IMR-90 (cell line): ENCODE measurements at regions not wholly inside any gene's neighbourhood (a gene's known extent, or its start where the extent isn't known, plus 50 kb on each side); places are given as distances from the start of the nearest gene placed in this dataset.

ENCODE experiments used
- ATAC-seq: fragments of 200-7000 bp; cut with Tn5 transposase; 2 replicates; pipeline ENCODE4 v1.9.1; 2020; ENCODE audit warnings: low read depth, mild to moderate bottlenecking, moderate library complexity
- BruUV-seq: library from RNA; stranded (reverse); fragments of 400-500 nt; replicated peaks from 2 replicates; lab custom pipeline; 2021; lab: Mats Ljungman, UMichigan
- CTCF ChIA-PET: fragments of 300-600 bp; formaldehyde crosslinking; extraction: SDS; loops from one replicate; lab custom pipeline; 2021; ENCODE audit warnings: antibody characterized with exemption; lab: Yijun Ruan, JAX
- POLR2A ChIA-PET: fragments of 300-600 bp; sonication (Branson Sonifier 250); formaldehyde crosslinking; loops from one replicate; lab custom pipeline; 2022; ENCODE audit warnings: antibody characterized with exemption; ENCODE audit not compliant: unreplicated experiment; lab: Charles Lee
- DNase-seq: peaks from one replicate; pipeline ENCODE4 v3.0.0; 2013
- H2AFZ ChIP-seq: replicated peaks from 2 replicates; pipeline ENCODE3; 2013; ENCODE audit warnings: low read length, mild to moderate bottlenecking; ENCODE audit not compliant: poor library complexity
- H2AK5ac ChIP-seq: 2 replicates; pipeline ENCODE4 v1.6.1; 2013; ENCODE audit warnings: low read depth, low read length, inconsistent platforms
- H2AK9ac ChIP-seq: replicated peaks from 2 replicates; pipeline ENCODE3; 2013; ENCODE audit warnings: mild to moderate bottlenecking, low read depth, low read length, moderate library complexity; ENCODE audit not compliant: poor library complexity
- H2BK120ac ChIP-seq: 2 replicates; pipeline ENCODE4 v1.6.1; 2013; ENCODE audit warnings: low read depth, low read length, inconsistent platforms
- H2BK15ac ChIP-seq: 3 replicates; pipeline ENCODE4 v1.6.1; 2013; ENCODE audit warnings: low read depth, low read length, inconsistent platforms
- H2BK20ac ChIP-seq: 2 replicates; pipeline ENCODE4 v1.6.1; 2013; ENCODE audit warnings: low read depth, mild to moderate bottlenecking, inconsistent platforms, low read length, moderate library complexity
- H2BK5ac ChIP-seq: 2 replicates; pipeline ENCODE4 v1.6.1; 2013; ENCODE audit warnings: mild to moderate bottlenecking, low read depth, low read length, inconsistent platforms; ENCODE audit not compliant: poor library complexity, severe bottlenecking
- H3K14ac ChIP-seq: replicated peaks from 2 replicates; pipeline ENCODE4 v1.6.1; 2013; ENCODE audit warnings: low read depth, low read length, inconsistent platforms
- H3K18ac ChIP-seq: 2 replicates; pipeline ENCODE4 v1.6.1; 2013; ENCODE audit warnings: low read depth, low read length, control low read depth
- H3K23ac ChIP-seq: 2 replicates; pipeline ENCODE4 v1.6.1; 2013; ENCODE audit warnings: low read depth, low read length, inconsistent platforms
- H3K27ac ChIP-seq: 2 replicates; pipeline ENCODE4 v1.5.1; 2013; ENCODE audit warnings: mild to moderate bottlenecking, control low read depth, low read length; ENCODE audit not compliant: insufficient read depth
- H3K27me3 ChIP-seq: 2 replicates; pipeline ENCODE4 v1.6.1; 2013; ENCODE audit warnings: low read length; ENCODE audit not compliant: control insufficient read depth, insufficient read depth
- H3K36me3 ChIP-seq: 2 replicates; pipeline ENCODE4 v1.6.1; 2013; ENCODE audit warnings: low read length, mixed read lengths; ENCODE audit not compliant: control insufficient read depth, insufficient read depth
- H3K4ac ChIP-seq: 2 replicates; pipeline ENCODE4 v1.6.1; 2013; ENCODE audit warnings: low read depth, low read length, inconsistent platforms
- H3K4me1 ChIP-seq: 2 replicates; pipeline ENCODE4 v1.6.1; 2013; ENCODE audit warnings: low read length, mixed read lengths; ENCODE audit not compliant: control insufficient read depth, insufficient read depth
- H3K4me2 ChIP-seq: 2 replicates; pipeline ENCODE4 v1.6.1; 2013; ENCODE audit warnings: low read depth, mild to moderate bottlenecking, control low read depth, low read length, moderate library complexity
- H3K4me3 ChIP-seq: 2 replicates; pipeline ENCODE4 v1.5.1; 2013; ENCODE audit warnings: low read depth, mild to moderate bottlenecking, control low read depth, low read length, moderate library complexity; ENCODE audit not compliant: insufficient read depth
- H3K56ac ChIP-seq: 2 replicates; pipeline ENCODE4 v1.6.1; 2013; ENCODE audit warnings: low read length, inconsistent platforms; ENCODE audit not compliant: insufficient read depth; ENCODE audit errors: extremely low read depth
- H3K79me1 ChIP-seq, 2 experiments: 2 replicates each; pipeline ENCODE4 v1.6.1; 2013; ENCODE audit warnings: low read length in 2 of 2, inconsistent platforms in 1 of 2, low read depth in 1 of 2
- H3K9ac ChIP-seq: 2 replicates; pipeline ENCODE4 v1.6.1; 2013; ENCODE audit warnings: low read depth, low read length, control low read depth
- H3K9me1 ChIP-seq: 2 replicates; pipeline ENCODE4 v1.6.1; 2013; ENCODE audit warnings: low read length, inconsistent platforms; ENCODE audit not compliant: insufficient read depth
- H3K9me3 ChIP-seq: 2 replicates; pipeline ENCODE4 v1.6.1; 2013; ENCODE audit warnings: low read length; ENCODE audit not compliant: control insufficient read depth, insufficient read depth
- H4K20me1 ChIP-seq: 2 replicates; pipeline ENCODE4 v1.6.1; 2013; ENCODE audit warnings: low read length, inconsistent platforms; ENCODE audit not compliant: insufficient read depth
- H4K5ac ChIP-seq: 2 replicates; pipeline ENCODE4 v1.6.1; 2013; ENCODE audit warnings: mild to moderate bottlenecking, low read depth, low read length, control low read depth
- H4K8ac ChIP-seq, 2 experiments: 2 replicates each; pipeline ENCODE4 v1.6.1; 2013; ENCODE audit warnings: low read depth in 2 of 2, low read length in 2 of 2, control low read depth in 1 of 2, inconsistent platforms in 1 of 2
- H4K91ac ChIP-seq: 2 replicates; pipeline ENCODE4 v1.6.1; 2013; ENCODE audit warnings: low read depth, low read length, inconsistent platforms; ENCODE audit not compliant: insufficient read depth
- FOS ChIP-seq: fragments of 150-350 bp; IDR thresholded peaks from 2 replicates; pipeline ENCODE4 v1.6.1; 2016; ENCODE audit warnings: low read depth, low read length
- MAZ ChIP-seq: IDR thresholded peaks from 2 replicates; pipeline ENCODE4 v1.6.1; 2012; ENCODE audit warnings: low read depth, mild to moderate bottlenecking, low read length, improper control_type of control experiment, moderate library complexity, borderline replicate concordance
- MXI1 ChIP-seq: IDR thresholded peaks from 2 replicates; pipeline ENCODE4 v1.6.1; 2012; ENCODE audit warnings: low read depth, mild to moderate bottlenecking, low read length, moderate library complexity, borderline replicate concordance
- RAD21 ChIP-seq: IDR thresholded peaks from 2 replicates; pipeline ENCODE4 v1.6.1; 2012; ENCODE audit warnings: low read length, improper control_type of control experiment
- RFX5 ChIP-seq: IDR thresholded peaks from 2 replicates; pipeline ENCODE4 v1.8.0; 2012; ENCODE audit warnings: low read depth, mild to moderate bottlenecking, low read length, moderate library complexity
- WGBS, 2 experiments: methylation state at CpG; one replicate each; pipeline versions ENCODE4 v1.1.5 to v1.1.7; 2013; ENCODE audit warnings: missing lambda C conversion rate in 2 of 2; ENCODE audit not compliant: insufficient read length in 1 of 2; ENCODE audit errors: extremely low coverage in 2 of 2; 5-methylcytosine and 5-hydroxymethylcytosine counted together
- dilution Hi-C: fragments of 300-500 bp; cut with HindIII; formaldehyde crosslinking; loops from one replicate; pipeline ENCODE4 v1.14.3; 2018; ENCODE audit warnings: low sequenced_read_pairs; ENCODE audit not compliant: unreplicated experiment
- in situ Hi-C: fragments of 300-500 bp; cut with MboI; formaldehyde crosslinking; loops from 3 replicates; pipeline ENCODE4 v1.14.3; 2019; ENCODE audit warnings: low sequenced_read_pairs, inconsistent platforms, mixed read lengths
- intact Hi-C: fragments of 100-400 bp; cut with micrococcal nuclease; formaldehyde crosslinking; loops from 2 replicates; pipeline ENCODE4 v1.10.0; 2022

- dilution Hi-C loops (no loop called here), in situ Hi-C loops (loop anchor here (25.0 kb wide), 1 partner anchor 837 kb away; no protein-coding TSS in a partner anchor), intact Hi-C loops (no loop called here)
- H3K4me3 ChIP-seq = no peak overlapping the region
- no peak for TF ChIP-seq RAD21
- TF ChIP-seq MAZ = no peak
- no peak for TF ChIP-seq FOS
- TF ChIP-seq MXI1 = no peak
- no peak for TF ChIP-seq RFX5
- H3K9me1 ChIP-seq = no peaks in the 10 kb centered on the region
- H3K4ac ChIP-seq = no peak overlapping the region
- H3K14ac ChIP-seq = no peak overlapping the region
- no peak overlapping the region for H3K27ac ChIP-seq
- H4K91ac ChIP-seq = no peak overlapping the region
- no peak for ATAC-seq
- ChIA-PET POLR2A (no interaction called here), CTCF (no interaction called here)
- no peak overlapping the region for H3K56ac ChIP-seq
- H2BK120ac ChIP-seq = no peak overlapping the region
- no peak overlapping the region for H2BK20ac ChIP-seq
- H2BK15ac ChIP-seq = no peak overlapping the region
- H4K5ac ChIP-seq = no peak overlapping the region
- no peaks in the 10 kb centered on the region for H3K4me1 ChIP-seq
- H4K8ac ChIP-seq = no peak overlapping the region
- H2AFZ ChIP-seq = no peak overlapping the region
- no peaks in the 10 kb centered on the region for H4K20me1 ChIP-seq
- no peaks in the 10 kb centered on the region for H3K27me3 ChIP-seq
- no peak overlapping the region for H2AK9ac ChIP-seq
- no peaks in the 10 kb centered on the region for H3K79me1 ChIP-seq
- H3K9ac ChIP-seq = no peak overlapping the region
- no peak for DNase-seq
- WGBS, 2 experiments = 74% methylated on average over 3 of the region's 5 CpGs; no CpG with 5 or more reads in 1 of the 2 experiments
- no peaks in the 10 kb centered on the region for H3K36me3 ChIP-seq
- no TSS peak for BruUV-seq
- H2BK5ac ChIP-seq = no peak overlapping the region
- H3K4me2 ChIP-seq = no peak overlapping the region
- no peaks in the 10 kb centered on the region for H3K9me3 ChIP-seq
- H3K18ac ChIP-seq = no peak overlapping the region
- no peak overlapping the region for H2AK5ac ChIP-seq
- H3K23ac ChIP-seq = no peak overlapping the region
These were observed 72.8 kb downstream of the DMRTA2 start for GRCh38 chr1:50350421-50350820.
